Activated CD8-positive, alpha-beta memory T cell treated with anti-CD3 and anti-CD28 coated beads for 24 hours (primary cell): ENCODE measurements at regions not wholly inside any gene's neighbourhood (a gene's known extent, or its start where the extent isn't known, plus 50 kb on each side); places are given as distances from the start of the nearest gene placed in this dataset.

Experiments used
- DNase-seq: peaks from one replicate; pipeline ENCODE4 v3.0.0-alpha.2; 2020

GRCh38 chr10:36612436-36612835 is 513.0 kb upstream of the ANKRD30A start:
- DNase-seq, result no peak

- DNase-seq, result no peak
These were observed 516.5 kb upstream of the ANKRD30A start for GRCh38 chr10:36608866-36609265.

GRCh38 chr10:36608251-36608650 is 517.1 kb upstream of the ANKRD30A start:
- DNase-seq, result no peak

GRCh38 chr10:36606234-36606839 is 519.1 kb upstream of the ANKRD30A start:
- DNase-seq, result no peak

- no peak for DNase-seq
These were observed 521.1 kb upstream of the ANKRD30A start for GRCh38 chr10:36604316-36604715.

GRCh38 chr10:36603688-36604087 is 521.7 kb upstream of the ANKRD30A start:
- DNase-seq, result no peak

GRCh38 chr10:36602374-36602773 is 523.0 kb upstream of the ANKRD30A start:
- no peak for DNase-seq

GRCh38 chr10:36597756-36598320 is 527.6 kb upstream of the ANKRD30A start:
- no peak for DNase-seq

GRCh38 chr10:36592964-36593363 is 532.4 kb upstream of the ANKRD30A start:
- DNase-seq, result no peak

- DNase-seq, result no peak
These were observed 534.0 kb upstream of the ANKRD30A start for GRCh38 chr10:36591436-36591835.

GRCh38 chr10:36583690-36584089 is 541.7 kb upstream of the ANKRD30A start:
- DNase-seq, result no peak

- no peak for DNase-seq
These were observed 544.2 kb upstream of the ANKRD30A start for GRCh38 chr10:36581237-36581636.

- no peak for DNase-seq
These were observed 547.1 kb upstream of the ANKRD30A start for GRCh38 chr10:36578306-36578705.

GRCh38 chr10:36577126-36577525 is 548.3 kb upstream of the ANKRD30A start:
- no peak for DNase-seq

GRCh38 chr10:36574207-36574606 is 551.2 kb upstream of the ANKRD30A start:
- no peak for DNase-seq

GRCh38 chr10:36573246-36573645 is 552.2 kb upstream of the ANKRD30A start:
- no peak for DNase-seq

GRCh38 chr10:36564433-36564832 is 561.0 kb upstream of the ANKRD30A start:
- DNase-seq, result no peak

GRCh38 chr10:36559412-36560400 is 565.7 kb upstream of the ANKRD30A start:
- no peak for DNase-seq

GRCh38 chr10:36556468-36556867 is 568.9 kb upstream of the ANKRD30A start:
- no peak for DNase-seq

GRCh38 chr10:36555036-36555435 is 570.4 kb upstream of the ANKRD30A start:
- DNase-seq, result no peak

- DNase-seq, result no peak
These were observed 577.4 kb upstream of the ANKRD30A start for GRCh38 chr10:36547965-36548364.

GRCh38 chr10:36542493-36542892 is 582.9 kb upstream of the ANKRD30A start:
- no peak for DNase-seq

GRCh38 chr10:36540611-36541010 is 584.8 kb upstream of the ANKRD30A start:
- no peak for DNase-seq
